Activated CD8-positive, alpha-beta T cell treated with anti-CD3 and anti-CD28 coated beads for 36 hours (primary cell): ENCODE measurements at regions not wholly inside any gene's neighbourhood (a gene's known extent, or its start where the extent isn't known, plus 50 kb on each side); places are given as distances from the start of the nearest gene placed in this dataset.

Source experiments
- ATAC-seq: fragments of 200-7000 bp; cut with Tn5 transposase; one replicate; pipeline ENCODE4 v1.10.0; 2021; ENCODE audit warnings: mild to moderate bottlenecking, moderate library complexity
- CTCF ChIA-PET: fragments of 350-600 bp; sonication (Branson Sonifier 250); formaldehyde crosslinking; loops from one replicate; lab custom pipeline; 2021; ENCODE audit warnings: antibody characterized with exemption; lab: Charles Lee
- POLR2A ChIA-PET: fragments of 350-600 bp; sonication (Branson Sonifier 250); formaldehyde crosslinking; loops from one replicate; lab custom pipeline; 2021; ENCODE audit warnings: antibody characterized with exemption; lab: Charles Lee
- DNase-seq: peaks from one replicate; pipeline ENCODE4 v3.0.0-alpha.2; 2020
- H3K27ac Mint-ChIP-seq: one replicate; pipeline ENCODE4 v1.8.0; 2021; ENCODE audit warnings: mild to moderate bottlenecking, mixed read lengths
- H3K27me3 Mint-ChIP-seq: one replicate; pipeline ENCODE4 v1.8.0; 2021; ENCODE audit warnings: mixed read lengths
- H3K36me3 Mint-ChIP-seq: one replicate; pipeline ENCODE4 v1.8.0; 2021; ENCODE audit warnings: low read depth, mixed read lengths
- H3K4me1 Mint-ChIP-seq: one replicate; pipeline ENCODE4 v1.8.0; 2021; ENCODE audit warnings: low read depth, mixed read lengths
- H3K4me3 Mint-ChIP-seq: one replicate; pipeline ENCODE4 v1.8.0; 2021; ENCODE audit warnings: mild to moderate bottlenecking, moderate library complexity, mixed read lengths
- H3K9me3 Mint-ChIP-seq: one replicate; pipeline ENCODE4 v1.8.0; 2021; ENCODE audit warnings: mixed read lengths
- intact Hi-C: fragments of 100-400 bp; cut with micrococcal nuclease; formaldehyde crosslinking; loops from one replicate; pipeline ENCODE4 v1.10.0; 2022
- TF ChIP-seq, protein P1 (sequence below): fragments of 200-600 bp; IDR thresholded peaks from one replicate; pipeline ENCODE4 v1.8.0; 2022; ENCODE audit warnings: antibody characterized with exemption, mild to moderate bottlenecking

DNA sequence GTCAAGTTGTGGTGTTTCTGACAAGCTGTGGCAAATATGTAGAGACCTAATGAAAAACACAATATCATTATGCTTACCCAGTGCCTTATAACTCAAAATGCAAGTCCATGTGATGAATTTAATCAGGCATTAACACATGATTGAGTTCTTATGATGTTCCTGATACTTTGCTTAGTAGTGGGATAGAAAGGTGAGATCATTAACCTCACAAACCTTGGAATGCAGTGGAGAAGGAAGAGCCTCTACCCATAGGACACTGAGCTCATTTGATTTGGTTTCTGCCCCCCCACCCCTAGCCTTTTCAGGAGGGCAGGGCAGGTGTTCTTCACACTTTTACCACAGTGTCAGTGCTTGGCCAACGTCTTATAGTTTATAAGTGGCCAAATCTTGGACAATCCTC lies 683.6 kb upstream of the CPEB2 start:
- Mint-ChIP-seq H3K4me3 (no peak overlapping the region), H3K9me3 (no peaks in the 10 kb centered on the region), H3K36me3 (no peaks in the 10 kb centered on the region), H3K27me3 (no peaks in the 10 kb centered on the region), H3K27ac (no peak overlapping the region), H3K4me1 (no peaks in the 10 kb centered on the region)
- no peak for DNase-seq
- ATAC-seq: no peak
- POLR2A ChIA-PET: no interaction called here
- CTCF ChIA-PET: no interaction called here
- TF ChIP-seq, protein P1, sequence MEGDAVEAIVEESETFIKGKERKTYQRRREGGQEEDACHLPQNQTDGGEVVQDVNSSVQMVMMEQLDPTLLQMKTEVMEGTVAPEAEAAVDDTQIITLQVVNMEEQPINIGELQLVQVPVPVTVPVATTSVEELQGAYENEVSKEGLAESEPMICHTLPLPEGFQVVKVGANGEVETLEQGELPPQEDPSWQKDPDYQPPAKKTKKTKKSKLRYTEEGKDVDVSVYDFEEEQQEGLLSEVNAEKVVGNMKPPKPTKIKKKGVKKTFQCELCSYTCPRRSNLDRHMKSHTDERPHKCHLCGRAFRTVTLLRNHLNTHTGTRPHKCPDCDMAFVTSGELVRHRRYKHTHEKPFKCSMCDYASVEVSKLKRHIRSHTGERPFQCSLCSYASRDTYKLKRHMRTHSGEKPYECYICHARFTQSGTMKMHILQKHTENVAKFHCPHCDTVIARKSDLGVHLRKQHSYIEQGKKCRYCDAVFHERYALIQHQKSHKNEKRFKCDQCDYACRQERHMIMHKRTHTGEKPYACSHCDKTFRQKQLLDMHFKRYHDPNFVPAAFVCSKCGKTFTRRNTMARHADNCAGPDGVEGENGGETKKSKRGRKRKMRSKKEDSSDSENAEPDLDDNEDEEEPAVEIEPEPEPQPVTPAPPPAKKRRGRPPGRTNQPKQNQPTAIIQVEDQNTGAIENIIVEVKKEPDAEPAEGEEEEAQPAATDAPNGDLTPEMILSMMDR: no peak
- intact Hi-C loops: no loop called here

DNA sequence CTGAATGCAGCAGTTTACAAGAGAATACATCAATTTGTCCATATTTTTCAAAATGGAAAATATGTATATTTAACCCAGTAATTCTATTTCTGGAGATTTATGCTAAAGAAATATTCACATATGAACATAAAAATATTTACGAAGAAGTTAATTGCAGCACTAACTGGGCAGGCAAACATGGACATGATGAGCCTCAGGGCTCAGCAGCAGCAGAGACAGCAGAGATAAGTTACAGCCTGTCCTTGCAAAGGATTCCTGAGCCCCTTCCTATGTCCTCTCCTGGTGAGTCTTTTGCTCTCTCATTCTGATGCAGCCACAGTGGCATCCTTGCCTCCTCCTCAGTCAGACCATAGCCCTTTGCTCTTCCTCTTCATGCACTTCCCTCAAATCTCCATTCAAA lies 680.6 kb upstream of the CPEB2 start:
- Mint-ChIP-seq H3K4me3 (no peak overlapping the region), H3K36me3 (no peaks in the 10 kb centered on the region), H3K27ac (no peak overlapping the region), H3K27me3 (no peaks in the 10 kb centered on the region), H3K4me1 (no peaks in the 10 kb centered on the region), H3K9me3 (peaks cover 4% of the 10 kb centered on the region)
- ChIA-PET CTCF (no interaction called here), POLR2A (no interaction called here)
- ATAC-seq (no peak), DNase-seq (no peak)
- intact Hi-C loops: no loop called here
- TF ChIP-seq, protein P1: no peak

DNA sequence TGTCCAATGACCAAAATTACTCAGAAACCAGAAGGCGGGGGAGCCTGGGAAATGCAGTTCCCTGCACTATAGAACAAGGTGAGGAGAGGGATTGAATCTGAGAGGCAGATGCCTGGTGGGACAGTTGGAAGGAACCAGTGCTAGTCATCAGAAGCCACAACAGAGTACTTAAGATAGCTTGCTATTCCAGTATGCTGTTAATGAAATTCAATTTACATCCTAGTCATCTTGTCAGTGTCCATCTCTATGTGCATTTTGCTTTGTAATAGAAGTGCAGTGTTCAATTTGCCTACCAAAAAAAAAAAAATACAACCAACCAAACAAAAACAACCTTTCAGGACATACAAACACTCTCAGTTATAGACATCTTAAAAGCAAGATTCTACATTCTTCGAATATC lies 679.1 kb upstream of the CPEB2 start:
- Mint-ChIP-seq H3K27me3 (no peaks in the 10 kb centered on the region), H3K36me3 (no peaks in the 10 kb centered on the region), H3K4me1 (no peaks in the 10 kb centered on the region), H3K9me3 (peaks cover 4% of the 10 kb centered on the region), H3K27ac (no peak overlapping the region), H3K4me3 (no peak overlapping the region)
- POLR2A ChIA-PET: no interaction called here
- intact Hi-C loops: no loop called here
- CTCF ChIA-PET: no interaction called here
- ATAC-seq (no peak), DNase-seq (no peak)
- TF ChIP-seq, protein P1: no peak

DNA sequence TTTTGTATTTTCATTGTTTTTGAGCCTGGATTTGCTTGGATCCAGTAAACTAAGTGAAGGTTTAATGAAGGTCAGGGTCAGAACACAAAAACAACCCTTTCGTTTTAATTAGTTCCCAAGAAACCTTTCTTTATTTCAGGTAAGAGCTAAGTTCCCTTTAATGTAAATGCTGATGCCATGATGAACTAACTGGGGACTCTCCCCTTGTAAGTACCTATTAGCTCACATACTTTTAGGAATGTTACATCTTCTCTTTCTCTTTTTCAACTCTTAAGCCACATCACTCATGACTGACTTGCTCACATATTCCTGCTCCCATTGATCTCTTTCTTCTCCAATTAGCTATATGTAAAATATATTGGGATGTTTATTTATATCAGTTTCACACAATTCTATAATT lies 673.1 kb upstream of the CPEB2 start:
- no peak for DNase-seq
- no peaks in the 10 kb centered on the region for H3K36me3 Mint-ChIP-seq
- no peak overlapping the region for H3K27ac Mint-ChIP-seq
- CTCF ChIA-PET: no interaction called here
- TF ChIP-seq, protein P1: no peak
- H3K27me3 Mint-ChIP-seq: no peaks in the 10 kb centered on the region
- no peak for ATAC-seq
- H3K9me3 Mint-ChIP-seq: peaks cover 6% of the 10 kb centered on the region
- no peaks in the 10 kb centered on the region for H3K4me1 Mint-ChIP-seq
- POLR2A ChIA-PET: no interaction called here
- intact Hi-C loops: no loop called here
- H3K4me3 Mint-ChIP-seq: no peak overlapping the region

DNA sequence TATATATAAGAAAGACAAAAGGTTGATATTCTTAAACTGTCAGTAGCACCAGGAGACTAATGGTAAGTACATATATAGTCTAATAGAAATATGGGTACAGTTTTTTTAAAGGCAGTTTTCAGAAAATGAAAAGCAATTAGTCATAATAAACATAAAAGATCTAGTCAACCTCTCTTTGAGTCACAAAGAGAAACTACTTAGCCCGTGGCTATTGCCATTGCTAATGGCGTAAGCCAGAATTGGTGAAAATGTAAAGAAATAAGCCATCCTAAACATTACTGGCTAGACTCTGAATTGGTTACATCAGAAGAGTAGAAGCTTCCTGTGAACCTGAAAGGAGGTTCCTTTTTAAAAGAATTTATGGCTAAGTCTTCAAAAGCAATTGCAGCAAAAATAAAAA lies 668.7 kb upstream of the CPEB2 start:
- ATAC-seq: no peak
- Mint-ChIP-seq H3K4me1 (peaks cover 2% of the 10 kb centered on the region), H3K27ac (no peak overlapping the region), H3K9me3 (peaks cover 2% of the 10 kb centered on the region), H3K27me3 (no peaks in the 10 kb centered on the region), H3K36me3 (no peaks in the 10 kb centered on the region), H3K4me3 (no peak overlapping the region)
- intact Hi-C loops: no loop called here
- TF ChIP-seq, protein P1: no peak
- ChIA-PET CTCF (no interaction called here), POLR2A (no interaction called here)
- no peak for DNase-seq
